IMR-90 (cell line): ENCODE measurements at regions not wholly inside any gene's neighbourhood (a gene's known extent, or its start where the extent isn't known, plus 50 kb on each side); places are given as distances from the start of the nearest gene placed in this dataset.

Experiments
- ATAC-seq: fragments of 200-7000 bp; cut with Tn5 transposase; 2 replicates; pipeline ENCODE4 v1.9.1; 2020; ENCODE audit warnings: low read depth, mild to moderate bottlenecking, moderate library complexity
- BruUV-seq: library from RNA; stranded (reverse); fragments of 400-500 nt; replicated peaks from 2 replicates; lab custom pipeline; 2021; lab: Mats Ljungman, UMichigan
- CTCF ChIA-PET: fragments of 300-600 bp; formaldehyde crosslinking; extraction: SDS; loops from one replicate; lab custom pipeline; 2021; ENCODE audit warnings: antibody characterized with exemption; lab: Yijun Ruan, JAX
- POLR2A ChIA-PET: fragments of 300-600 bp; sonication (Branson Sonifier 250); formaldehyde crosslinking; loops from one replicate; lab custom pipeline; 2022; ENCODE audit warnings: antibody characterized with exemption; ENCODE audit not compliant: unreplicated experiment; lab: Charles Lee
- DNase-seq: peaks from one replicate; pipeline ENCODE4 v3.0.0; 2013
- H2AFZ ChIP-seq: replicated peaks from 2 replicates; pipeline ENCODE3; 2013; ENCODE audit warnings: low read length, mild to moderate bottlenecking; ENCODE audit not compliant: poor library complexity
- H2AK5ac ChIP-seq: 2 replicates; pipeline ENCODE4 v1.6.1; 2013; ENCODE audit warnings: low read depth, low read length, inconsistent platforms
- H2AK9ac ChIP-seq: replicated peaks from 2 replicates; pipeline ENCODE3; 2013; ENCODE audit warnings: mild to moderate bottlenecking, low read depth, low read length, moderate library complexity; ENCODE audit not compliant: poor library complexity
- H2BK120ac ChIP-seq: 2 replicates; pipeline ENCODE4 v1.6.1; 2013; ENCODE audit warnings: low read depth, low read length, inconsistent platforms
- H2BK15ac ChIP-seq: 3 replicates; pipeline ENCODE4 v1.6.1; 2013; ENCODE audit warnings: low read depth, low read length, inconsistent platforms
- H2BK20ac ChIP-seq: 2 replicates; pipeline ENCODE4 v1.6.1; 2013; ENCODE audit warnings: low read depth, mild to moderate bottlenecking, inconsistent platforms, low read length, moderate library complexity
- H2BK5ac ChIP-seq: 2 replicates; pipeline ENCODE4 v1.6.1; 2013; ENCODE audit warnings: mild to moderate bottlenecking, low read depth, low read length, inconsistent platforms; ENCODE audit not compliant: poor library complexity, severe bottlenecking
- H3K14ac ChIP-seq: replicated peaks from 2 replicates; pipeline ENCODE4 v1.6.1; 2013; ENCODE audit warnings: low read depth, low read length, inconsistent platforms
- H3K18ac ChIP-seq: 2 replicates; pipeline ENCODE4 v1.6.1; 2013; ENCODE audit warnings: low read depth, low read length, control low read depth
- H3K23ac ChIP-seq: 2 replicates; pipeline ENCODE4 v1.6.1; 2013; ENCODE audit warnings: low read depth, low read length, inconsistent platforms
- H3K27ac ChIP-seq: 2 replicates; pipeline ENCODE4 v1.5.1; 2013; ENCODE audit warnings: mild to moderate bottlenecking, control low read depth, low read length; ENCODE audit not compliant: insufficient read depth
- H3K27me3 ChIP-seq: 2 replicates; pipeline ENCODE4 v1.6.1; 2013; ENCODE audit warnings: low read length; ENCODE audit not compliant: control insufficient read depth, insufficient read depth
- H3K36me3 ChIP-seq: 2 replicates; pipeline ENCODE4 v1.6.1; 2013; ENCODE audit warnings: low read length, mixed read lengths; ENCODE audit not compliant: control insufficient read depth, insufficient read depth
- H3K4ac ChIP-seq: 2 replicates; pipeline ENCODE4 v1.6.1; 2013; ENCODE audit warnings: low read depth, low read length, inconsistent platforms
- H3K4me1 ChIP-seq: 2 replicates; pipeline ENCODE4 v1.6.1; 2013; ENCODE audit warnings: low read length, mixed read lengths; ENCODE audit not compliant: control insufficient read depth, insufficient read depth
- H3K4me2 ChIP-seq: 2 replicates; pipeline ENCODE4 v1.6.1; 2013; ENCODE audit warnings: low read depth, mild to moderate bottlenecking, control low read depth, low read length, moderate library complexity
- H3K4me3 ChIP-seq: 2 replicates; pipeline ENCODE4 v1.5.1; 2013; ENCODE audit warnings: low read depth, mild to moderate bottlenecking, control low read depth, low read length, moderate library complexity; ENCODE audit not compliant: insufficient read depth
- H3K56ac ChIP-seq: 2 replicates; pipeline ENCODE4 v1.6.1; 2013; ENCODE audit warnings: low read length, inconsistent platforms; ENCODE audit not compliant: insufficient read depth; ENCODE audit errors: extremely low read depth
- H3K79me1 ChIP-seq, 2 experiments: 2 replicates each; pipeline ENCODE4 v1.6.1; 2013; ENCODE audit warnings: low read length in 2 of 2, inconsistent platforms in 1 of 2, low read depth in 1 of 2
- H3K9ac ChIP-seq: 2 replicates; pipeline ENCODE4 v1.6.1; 2013; ENCODE audit warnings: low read depth, low read length, control low read depth
- H3K9me1 ChIP-seq: 2 replicates; pipeline ENCODE4 v1.6.1; 2013; ENCODE audit warnings: low read length, inconsistent platforms; ENCODE audit not compliant: insufficient read depth
- H3K9me3 ChIP-seq: 2 replicates; pipeline ENCODE4 v1.6.1; 2013; ENCODE audit warnings: low read length; ENCODE audit not compliant: control insufficient read depth, insufficient read depth
- H4K20me1 ChIP-seq: 2 replicates; pipeline ENCODE4 v1.6.1; 2013; ENCODE audit warnings: low read length, inconsistent platforms; ENCODE audit not compliant: insufficient read depth
- H4K5ac ChIP-seq: 2 replicates; pipeline ENCODE4 v1.6.1; 2013; ENCODE audit warnings: mild to moderate bottlenecking, low read depth, low read length, control low read depth
- H4K8ac ChIP-seq, 2 experiments: 2 replicates each; pipeline ENCODE4 v1.6.1; 2013; ENCODE audit warnings: low read depth in 2 of 2, low read length in 2 of 2, control low read depth in 1 of 2, inconsistent platforms in 1 of 2
- H4K91ac ChIP-seq: 2 replicates; pipeline ENCODE4 v1.6.1; 2013; ENCODE audit warnings: low read depth, low read length, inconsistent platforms; ENCODE audit not compliant: insufficient read depth
- FOS ChIP-seq: fragments of 150-350 bp; IDR thresholded peaks from 2 replicates; pipeline ENCODE4 v1.6.1; 2016; ENCODE audit warnings: low read depth, low read length
- MAFK ChIP-seq: IDR thresholded peaks from 2 replicates; pipeline ENCODE4 v1.6.1; 2012; ENCODE audit warnings: low read depth, low read length, improper control_type of control experiment
- WGBS, 2 experiments: methylation state at CpG; one replicate each; pipeline versions ENCODE4 v1.1.5 to v1.1.7; 2013; ENCODE audit warnings: missing lambda C conversion rate in 2 of 2; ENCODE audit not compliant: insufficient read length in 1 of 2; ENCODE audit errors: extremely low coverage in 2 of 2; 5-methylcytosine and 5-hydroxymethylcytosine counted together
- dilution Hi-C: fragments of 300-500 bp; cut with HindIII; formaldehyde crosslinking; loops from one replicate; pipeline ENCODE4 v1.14.3; 2018; ENCODE audit warnings: low sequenced_read_pairs; ENCODE audit not compliant: unreplicated experiment
- in situ Hi-C: fragments of 300-500 bp; cut with MboI; formaldehyde crosslinking; loops from 3 replicates; pipeline ENCODE4 v1.14.3; 2019; ENCODE audit warnings: low sequenced_read_pairs, inconsistent platforms, mixed read lengths
- intact Hi-C: fragments of 100-400 bp; cut with micrococcal nuclease; formaldehyde crosslinking; loops from 2 replicates; pipeline ENCODE4 v1.10.0; 2022

- Histone ChIP-seq H3K56ac (no peak overlapping the region), H3K27me3 (no peaks in the 10 kb centered on the region), H3K27ac (no peak overlapping the region), H2AK5ac (no peak overlapping the region), H2BK5ac (no peak overlapping the region), H3K9ac (no peak overlapping the region), H3K4me2 (no peak overlapping the region), H3K9me3 (peaks cover under 1% of the 10 kb centered on the region; the same call in 1 of the 2 replicates), H3K14ac (no peak overlapping the region), H2AK9ac (no peak overlapping the region), H2AFZ (no peak overlapping the region), H2BK20ac (no peak overlapping the region), H2BK15ac (no peak overlapping the region), H2BK120ac (no peak overlapping the region), H3K4ac (no peak overlapping the region), H4K20me1 (no peaks in the 10 kb centered on the region), H4K8ac (no peak overlapping the region), H3K9me1 (no peaks in the 10 kb centered on the region), H3K79me1 (no peaks in the 10 kb centered on the region), H4K91ac (no peak overlapping the region), H4K5ac (no peak overlapping the region), H3K36me3 (no peaks in the 10 kb centered on the region), H3K23ac (no peak overlapping the region), H3K4me3 (no peak overlapping the region), H3K4me1 (no peaks in the 10 kb centered on the region), H3K18ac (no peak overlapping the region)
- no peak for DNase-seq
- dilution Hi-C loops (no loop called here), intact Hi-C loops (no loop called here), in situ Hi-C loops (no loop called here)
- POLR2A ChIA-PET, result no interaction called here
- no TSS peak for BruUV-seq
- CTCF ChIA-PET, result interaction anchor here (1.3 kb wide), 1 partner anchor 11 kb away, joined by 4 read pairs; no protein-coding TSS in a partner anchor
- 44% methylated on average over 1 of the region's 3 CpGs; no CpG with 5 or more reads in 1 of the 2 experiments for WGBS, 2 experiments
- TF ChIP-seq FOS (no peak), MAFK (peak; percentile 75)
- ATAC-seq, result no peak
These were observed 448.2 kb upstream of the CCDC54 start for GRCh38 chr3:106929081-106929480.
